ENCODE measurements at regions not wholly inside any gene's neighbourhood (a gene's known extent, or its start where the extent isn't known, plus 50 kb on each side); places are given as distances from the start of the nearest gene placed in this dataset.

DNA sequence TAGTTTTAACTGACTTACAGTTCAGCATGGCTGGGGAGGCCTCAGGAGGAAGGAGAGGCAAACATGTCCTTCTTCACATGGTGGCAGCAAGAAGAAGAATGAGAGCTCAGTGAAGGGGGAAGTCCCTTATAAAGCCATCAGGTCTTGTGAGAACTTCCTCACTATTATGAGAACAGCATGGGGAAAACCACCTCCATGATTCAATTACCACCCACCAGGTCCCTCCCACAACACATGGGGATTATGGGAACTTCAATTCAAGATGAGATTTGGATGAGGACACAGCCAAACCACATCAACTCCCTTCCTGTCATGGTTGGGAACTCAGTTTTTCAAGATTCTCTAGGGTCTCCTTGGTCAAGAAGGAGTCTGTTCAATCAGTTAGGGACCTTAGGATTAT is 432.9 kb upstream of the CNTN5 start:
- Histone ChIP-seq H3K4me1 (ENCODE audit: control insufficient read depth, insufficient read depth, low read length) (no peaks in the 10 kb centered on the region), H3K4ac (ENCODE audit: low read depth, low read length) (no peak overlapping the region), H3K18ac (ENCODE audit: low read depth, low read length) (no peak overlapping the region), H3K27me3 (ENCODE audit: control insufficient read depth, insufficient read depth, low read length) (no peaks in the 10 kb centered on the region), H2AFZ (replicated peaks; ENCODE audit: low read length, poor library complexity) (no peak overlapping the region), H3K36me3 (ENCODE audit: control insufficient read depth, insufficient read depth, low read length) (no peaks in the 10 kb centered on the region), H2BK20ac (ENCODE audit: low read depth, low read length) (no peak overlapping the region), H3K23ac (ENCODE audit: low read depth, low read length) (no peak overlapping the region), H3K9me3 (ENCODE audit: control insufficient read depth, insufficient read depth, low read length) (0 out of 2 replicates have a peak, but pooled peaks cover 3% of the 10 kb centered on the region), H3K4me3 (ENCODE audit: insufficient read depth, low read depth, low read length) (no peak overlapping the region), H3K27ac (ENCODE audit: insufficient read depth, low read length) (no peak overlapping the region), H3K9me1 (ENCODE audit: insufficient read depth, low read length) (no peaks in the 10 kb centered on the region), H3K56ac (ENCODE audit: extremely low read depth, insufficient read depth, low read length) (no peak overlapping the region), H2BK5ac (ENCODE audit: low read depth, low read length, poor library complexity, severe bottlenecking) (no peak overlapping the region), H3K4me2 (ENCODE audit: low read depth, low read length) (no peak overlapping the region), H4K20me1 (ENCODE audit: insufficient read depth, low read length) (no peaks in the 10 kb centered on the region), H4K91ac (ENCODE audit: insufficient read depth, low read depth, low read length) (no peak overlapping the region), H2BK15ac (ENCODE audit: low read depth, low read length) (no peak overlapping the region), H2AK9ac (replicated peaks; ENCODE audit: low read depth, low read length, poor library complexity) (no peak overlapping the region), H3K14ac (replicated peaks; ENCODE audit: low read depth, low read length) (no peak overlapping the region), H4K8ac (ENCODE audit: low read depth in 2 of 2, low read length in 2 of 2) (no peak overlapping the region), H4K5ac (ENCODE audit: low read depth, low read length) (no peak overlapping the region), H3K9ac (ENCODE audit: low read depth, low read length) (no peak overlapping the region), H2BK120ac (ENCODE audit: low read depth, low read length) (no peak overlapping the region), H3K79me1 (ENCODE audit: low read depth in 1 of 2, low read length in 2 of 2) (no peaks in the 10 kb centered on the region), H2AK5ac (ENCODE audit: low read depth, low read length) (no peak overlapping the region)
- TF ChIP-seq POLR2A (IDR thresholded peaks at IDR 0.05; ENCODE audit: low read depth, low read length): no peak
- TF ChIP-seq MAZ (IDR thresholded peaks at IDR 0.05; ENCODE audit: borderline replicate concordance, low read depth, low read length): no peak
- no peak for TF ChIP-seq RFX5 (IDR thresholded peaks at IDR 0.05; ENCODE audit: low read depth, low read length)
- no peak for TF ChIP-seq MXI1 (IDR thresholded peaks at IDR 0.05; ENCODE audit: borderline replicate concordance, low read depth, low read length)
- no peak for TF ChIP-seq RAD21 (IDR thresholded peaks at IDR 0.05; ENCODE audit: low read length)
- no peak for TF ChIP-seq RCOR1 (IDR thresholded peaks at IDR 0.05; ENCODE audit: insufficient replicate concordance, low read length)
- ChIA-PET POLR2A (ENCODE audit: unreplicated experiment) (no interaction called here), CTCF (no interaction called here)
- no TSS peak for BruUV-seq (replicated peaks)
- in situ Hi-C loops (cut with MboI; ENCODE audit: low sequenced_read_pairs) (no loop called here), intact Hi-C loops (cut with micrococcal nuclease) (no loop called here), dilution Hi-C loops (cut with HindIII; ENCODE audit: low sequenced_read_pairs, unreplicated experiment) (no loop called here)
- no peak for DNase-seq
- ATAC-seq (ENCODE audit: low read depth): no peak

All from IMR-90 (cell line).